DND-41 (cell line): ENCODE measurements at regions not wholly inside any gene's neighbourhood (a gene's known extent, or its start where the extent isn't known, plus 50 kb on each side); places are given as distances from the start of the nearest gene placed in this dataset.

ENCODE experiments used
- CTCF ChIP-seq: IDR thresholded peaks from 2 replicates; pipeline ENCODE4 v1.5.1; 2012; ENCODE audit warnings: borderline replicate concordance, low read length, moderate library complexity, mild to moderate bottlenecking; ENCODE audit not compliant: poor library complexity, severe bottlenecking; ENCODE audit errors: extremely low read depth
- EZH2 ChIP-seq: IDR thresholded peaks from 3 replicates; pipeline ENCODE4 v1.6.1; 2012; ENCODE audit warnings: borderline replicate concordance, low read depth, mild to moderate bottlenecking, moderate library complexity, low read length, inconsistent platforms; ENCODE audit not compliant: severe bottlenecking

- TF ChIP-seq CTCF, result no peak
- no peak for TF ChIP-seq EZH2
Observed at GRCh38 chr7:116311259-116311658, 100.9 kb downstream of the TES start.
